Osteoblast (primary cell): ENCODE measurements at regions not wholly inside any gene's neighbourhood (a gene's known extent, or its start where the extent isn't known, plus 50 kb on each side); places are given as distances from the start of the nearest gene placed in this dataset.

Experiments used
- DNase-seq: peaks from one replicate; pipeline ENCODE4 v3.0.0; 2011; ENCODE audit warnings: low spot score, mixed read lengths; ENCODE audit not compliant: insufficient read length; ENCODE audit errors: missing footprints
- H2AFZ ChIP-seq: 2 replicates; pipeline ENCODE4 v1.6.0; 2011; ENCODE audit warnings: mild to moderate bottlenecking, low read length
- H3K27ac ChIP-seq: 2 replicates; pipeline ENCODE4 v1.5.1; 2011; ENCODE audit warnings: mild to moderate bottlenecking, low read depth, low read length, moderate library complexity
- H3K27me3 ChIP-seq: 2 replicates; pipeline ENCODE4 v1.6.0; 2012; ENCODE audit warnings: mild to moderate bottlenecking, control low read depth, inconsistent platforms, low read length, moderate library complexity; ENCODE audit not compliant: insufficient read depth
- H3K36me3 ChIP-seq: 2 replicates; pipeline ENCODE4 v1.5.1; 2011; ENCODE audit warnings: mild to moderate bottlenecking, low read length, control low read depth, moderate library complexity; ENCODE audit not compliant: insufficient read depth
- H3K4me1 ChIP-seq: 2 replicates; pipeline ENCODE4 v1.5.1; 2011; ENCODE audit warnings: mild to moderate bottlenecking, low read length, control low read depth, moderate library complexity; ENCODE audit not compliant: insufficient read depth
- H3K4me2 ChIP-seq: 2 replicates; pipeline ENCODE4 v1.6.0; 2011; ENCODE audit warnings: mild to moderate bottlenecking, low read length; ENCODE audit not compliant: insufficient read depth
- H3K4me3 ChIP-seq: fragments of 200-600 bp; sonication (generic); 3 replicates; pipeline ENCODE4 v1.5.1; 2012; ENCODE audit warnings: mild to moderate bottlenecking, low read length, inconsistent platforms; ENCODE audit not compliant: insufficient read depth
- H3K79me2 ChIP-seq: 2 replicates; pipeline ENCODE4 v1.6.0; 2012; ENCODE audit warnings: mild to moderate bottlenecking, low read length, control low read depth, inconsistent platforms; ENCODE audit not compliant: insufficient read depth
- H3K9me3 ChIP-seq: 2 replicates; pipeline ENCODE4 v1.5.1; 2011; ENCODE audit warnings: low read depth, low read length, control low read depth
- H4K20me1 ChIP-seq: 2 replicates; pipeline ENCODE4 v1.6.0; 2012; ENCODE audit warnings: mild to moderate bottlenecking, low read length, control low read depth; ENCODE audit not compliant: insufficient read depth
- TF ChIP-seq, protein P1 (sequence below): IDR thresholded peaks from 2 replicates; pipeline ENCODE4 v1.5.1; 2011; ENCODE audit warnings: mild to moderate bottlenecking, low read depth, low read length, moderate library complexity; ENCODE audit errors: extremely low read depth

DNA sequence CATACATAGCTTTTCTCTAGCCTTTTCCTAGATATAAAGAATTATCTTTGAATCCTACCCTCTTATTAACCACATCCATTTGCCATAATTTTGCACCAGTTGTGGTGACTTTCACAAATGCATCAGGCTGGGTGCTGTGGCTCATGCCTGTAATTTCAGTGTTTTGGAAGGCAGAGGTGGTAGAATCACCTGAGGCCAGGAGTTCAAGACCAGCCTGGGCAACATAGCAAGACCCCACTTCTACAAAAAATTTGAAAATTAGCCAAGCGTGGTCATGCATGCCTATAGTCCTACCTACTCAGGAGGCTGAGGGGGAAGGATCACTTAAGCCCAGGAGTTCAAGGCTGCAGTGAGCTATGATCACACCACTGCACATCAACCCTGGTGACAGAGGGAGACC, 672.4 kb upstream of the CHAC2 start:
- H3K27me3 ChIP-seq: no peaks in the 10 kb centered on the region
- H4K20me1 ChIP-seq: no peaks in the 10 kb centered on the region
- no peak overlapping the region for H3K4me2 ChIP-seq
- no peak overlapping the region for H3K27ac ChIP-seq
- H3K4me3 ChIP-seq: no peak overlapping the region
- no peak for DNase-seq
- no peaks in the 10 kb centered on the region for H3K4me1 ChIP-seq
- H2AFZ ChIP-seq: no peak overlapping the region
- no peaks in the 10 kb centered on the region for H3K36me3 ChIP-seq
- no peaks in the 10 kb centered on the region for H3K79me2 ChIP-seq
- TF ChIP-seq, protein P1, sequence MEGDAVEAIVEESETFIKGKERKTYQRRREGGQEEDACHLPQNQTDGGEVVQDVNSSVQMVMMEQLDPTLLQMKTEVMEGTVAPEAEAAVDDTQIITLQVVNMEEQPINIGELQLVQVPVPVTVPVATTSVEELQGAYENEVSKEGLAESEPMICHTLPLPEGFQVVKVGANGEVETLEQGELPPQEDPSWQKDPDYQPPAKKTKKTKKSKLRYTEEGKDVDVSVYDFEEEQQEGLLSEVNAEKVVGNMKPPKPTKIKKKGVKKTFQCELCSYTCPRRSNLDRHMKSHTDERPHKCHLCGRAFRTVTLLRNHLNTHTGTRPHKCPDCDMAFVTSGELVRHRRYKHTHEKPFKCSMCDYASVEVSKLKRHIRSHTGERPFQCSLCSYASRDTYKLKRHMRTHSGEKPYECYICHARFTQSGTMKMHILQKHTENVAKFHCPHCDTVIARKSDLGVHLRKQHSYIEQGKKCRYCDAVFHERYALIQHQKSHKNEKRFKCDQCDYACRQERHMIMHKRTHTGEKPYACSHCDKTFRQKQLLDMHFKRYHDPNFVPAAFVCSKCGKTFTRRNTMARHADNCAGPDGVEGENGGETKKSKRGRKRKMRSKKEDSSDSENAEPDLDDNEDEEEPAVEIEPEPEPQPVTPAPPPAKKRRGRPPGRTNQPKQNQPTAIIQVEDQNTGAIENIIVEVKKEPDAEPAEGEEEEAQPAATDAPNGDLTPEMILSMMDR: no peak
- H3K9me3 ChIP-seq: no peaks in the 10 kb centered on the region

DNA sequence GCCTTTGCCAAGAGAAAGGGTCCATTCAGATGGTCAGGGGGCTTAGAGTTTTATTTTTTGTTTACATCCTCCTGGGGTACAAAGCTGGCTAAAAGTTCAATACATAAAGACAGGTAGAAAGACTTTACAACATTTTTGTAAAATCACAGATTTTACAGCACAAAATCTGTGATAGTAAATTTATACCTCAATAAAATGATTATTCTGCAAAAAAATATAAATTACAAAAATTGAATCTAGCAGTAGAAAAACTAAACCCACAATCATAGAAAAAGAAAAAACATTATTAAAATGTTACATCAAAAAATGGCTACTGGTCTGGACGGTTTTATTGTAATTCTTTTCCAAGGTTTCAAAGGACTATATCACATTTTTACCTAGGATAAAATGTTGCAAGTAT, 674.2 kb upstream of the CHAC2 start:
- Histone ChIP-seq H3K4me2 (no peak overlapping the region), H3K36me3 (no peaks in the 10 kb centered on the region), H3K4me1 (no peaks in the 10 kb centered on the region), H3K79me2 (no peaks in the 10 kb centered on the region), H3K4me3 (no peak overlapping the region), H3K9me3 (no peaks in the 10 kb centered on the region), H4K20me1 (no peaks in the 10 kb centered on the region), H3K27me3 (no peaks in the 10 kb centered on the region), H2AFZ (no peak overlapping the region), H3K27ac (no peak overlapping the region)
- TF ChIP-seq, protein P1: no peak
- DNase-seq: no peak

DNA sequence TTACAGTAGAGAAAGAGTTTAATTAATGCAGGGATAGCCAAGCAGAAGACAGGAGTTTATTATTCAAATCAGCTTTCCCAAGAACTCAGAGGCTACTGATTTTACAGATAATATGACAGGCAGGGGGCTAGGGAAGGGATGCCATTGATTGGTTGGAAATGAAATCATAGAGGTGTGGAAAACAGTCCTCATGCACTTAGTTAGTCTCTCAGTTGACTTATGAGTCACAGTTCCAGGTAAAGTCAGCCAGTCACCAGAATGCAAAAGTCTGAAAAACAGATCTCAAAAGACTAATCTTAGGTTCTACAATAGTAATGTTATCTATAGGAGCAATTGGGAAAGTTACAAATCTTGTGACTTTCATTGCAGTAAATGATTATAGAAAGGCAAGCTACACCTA, 676.4 kb upstream of the CHAC2 start:
- Histone ChIP-seq H4K20me1 (no peaks in the 10 kb centered on the region), H3K4me3 (no peak overlapping the region)
- TF ChIP-seq, protein P1: no peak

DNA sequence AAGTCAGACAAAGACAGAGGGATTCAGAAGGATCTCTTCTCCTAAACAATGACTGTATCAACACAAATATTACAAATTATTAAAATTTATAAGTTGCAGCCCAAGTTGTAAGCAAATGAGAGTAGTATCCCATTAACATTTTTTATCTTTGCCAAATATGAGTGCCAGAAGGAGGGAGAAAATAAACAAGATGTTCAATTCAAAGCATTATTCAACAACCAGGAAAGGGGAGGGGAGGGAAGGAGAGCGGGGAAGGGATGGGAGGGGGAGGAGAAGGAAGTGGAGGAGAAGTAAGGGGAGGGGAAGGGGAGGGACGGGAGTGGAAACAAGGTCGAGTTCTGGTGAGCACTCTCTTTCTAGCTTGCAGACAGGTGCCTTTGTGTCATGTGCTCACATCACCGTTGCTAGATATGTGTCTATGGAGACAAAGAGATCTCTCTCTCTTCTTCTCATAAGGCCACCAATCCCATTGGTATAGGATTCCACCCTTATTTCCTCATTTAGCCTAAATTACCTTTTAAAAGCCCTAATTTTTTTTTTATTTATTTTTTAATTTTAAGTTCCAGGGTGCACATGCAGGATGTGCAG, 679.6 kb upstream of the CHAC2 start:
- no peak for DNase-seq
- H3K36me3 ChIP-seq: no peaks in the 10 kb centered on the region
- peak overlapping the region; percentile 10 for H3K27ac ChIP-seq
- peak overlapping the region; percentile 17 for H3K4me2 ChIP-seq
- H3K4me1 ChIP-seq: peaks cover 4% of the 10 kb centered on the region
- no peak overlapping the region for H3K4me3 ChIP-seq
- no peaks in the 10 kb centered on the region for H3K79me2 ChIP-seq
- no peaks in the 10 kb centered on the region for H3K9me3 ChIP-seq
- peak overlapping the region; percentile 58 for H2AFZ ChIP-seq
- TF ChIP-seq, protein P1: no peak
- H4K20me1 ChIP-seq: no peaks in the 10 kb centered on the region
- H3K27me3 ChIP-seq: no peaks in the 10 kb centered on the region

More for the DNA sequence above, 676.4 kb upstream of the CHAC2 start:
- Histone ChIP-seq H2AFZ (no peak overlapping the region), H3K36me3 (no peaks in the 10 kb centered on the region), H3K27ac (no peak overlapping the region), H3K4me2 (no peak overlapping the region), H3K79me2 (no peaks in the 10 kb centered on the region), H3K9me3 (no peaks in the 10 kb centered on the region), H3K27me3 (no peaks in the 10 kb centered on the region), H3K4me1 (peaks cover 4% of the 10 kb centered on the region)
- DNase-seq: no peak
